A549 (cell line): ENCODE measurements at regions not wholly inside any gene's neighbourhood (a gene's known extent, or its start where the extent isn't known, plus 50 kb on each side); places are given as distances from the start of the nearest gene placed in this dataset.

ENCODE experiments used
- BHLHE40 ChIP-seq: IDR thresholded peaks from 2 replicates; pipeline ENCODE4 v1.6.1; 2012; ENCODE audit warnings: low read depth, low read length, inconsistent platforms
- CBX2 ChIP-seq: fragments of 200-600 bp; sonication (generic); IDR thresholded peaks from 2 replicates; pipeline ENCODE4 v1.6.1; 2016; ENCODE audit warnings: low read depth, mild to moderate bottlenecking, borderline replicate concordance
- CTCF ChIP-seq: fragments of >200 bp; sonication (Bioruptor Twin); formaldehyde crosslinking; IDR thresholded peaks from 3 replicates; pipeline ENCODE4 v1.5.1; 2016
- EP300 ChIP-seq, 2 experiments: fragments of >200 bp; sonication (Bioruptor Twin); formaldehyde crosslinking; IDR thresholded peaks; 2 replicates in 1 of 2; 3 replicates in 1 of 2; pipeline ENCODE4 v1.6.1; 2016 to 2017
- GATA3 ChIP-seq: IDR thresholded peaks from 2 replicates; pipeline ENCODE4 v1.6.1; 2012; ENCODE audit warnings: borderline replicate concordance
- MAFK ChIP-seq: fragments of 450-650 bp; IDR thresholded peaks from 2 replicates; pipeline ENCODE4 v1.6.1; 2014; ENCODE audit not compliant: partially characterized antibody
- MAX ChIP-seq: IDR thresholded peaks from 2 replicates; pipeline ENCODE4 v1.6.1; 2012
- MYC ChIP-seq: IDR thresholded peaks from 2 replicates; pipeline ENCODE4 v1.6.1; 2012; ENCODE audit warnings: mild to moderate bottlenecking, inconsistent platforms, low read length, improper control_type of control experiment, borderline replicate concordance
- NPAS2 ChIP-seq: fragments of 250-450 bp; sonication (Bioruptor Pico); IDR thresholded peaks from 2 replicates; pipeline ENCODE4 v1.8.0; 2022; ENCODE audit warnings: mild to moderate bottlenecking, moderate library complexity, borderline replicate concordance
- POLR2A ChIP-seq: IDR thresholded peaks from 2 replicates; pipeline ENCODE4 v1.6.1; 2012; ENCODE audit warnings: mild to moderate bottlenecking, low read length
- RAD21 ChIP-seq, 2 experiments: fragments of >200 bp in 1 of 2; sonication (Bioruptor Twin) in 1 of 2; formaldehyde crosslinking in 1 of 2; IDR thresholded peaks in 1 of 2; conservative IDR thresholded peaks in 1 of 2; 2 replicates in 1 of 2; 3 replicates in 1 of 2; pipeline ENCODE4 v1.6.1; 2012 to 2018; ENCODE audit warnings: inconsistent platforms in 1 of 2
- REST ChIP-seq: fragments of 200-600 bp; sonication (generic); IDR thresholded peaks from 2 replicates; pipeline ENCODE4 v1.6.1; 2016; ENCODE audit warnings: antibody characterized with exemption, mild to moderate bottlenecking, moderate library complexity
- RFX5 ChIP-seq: fragments of 450-650 bp; IDR thresholded peaks from 2 replicates; pipeline ENCODE4 v1.7.1; 2014; ENCODE audit warnings: antibody characterized with exemption, mild to moderate bottlenecking, moderate library complexity
- ZFP36 ChIP-seq: fragments of 450-650 bp; IDR thresholded peaks from 2 replicates; pipeline ENCODE4 v1.6.1; 2014; ENCODE audit warnings: borderline replicate concordance; ENCODE audit not compliant: partially characterized antibody

GRCh38 chrX:97704474-97704873, 820.8 kb downstream of the RPA4 start:
- no peak for TF ChIP-seq RAD21 (conservative IDR thresholded peaks at IDR 0.05 in 1 of 2, IDR thresholded peaks at IDR 0.05 in 1 of 2)
- TF ChIP-seq EP300 (IDR thresholded peaks at IDR 0.05) = no peak
- no peak for TF ChIP-seq MAFK
- no peak for TF ChIP-seq CTCF
- TF ChIP-seq MAX = no peak
- no peak for TF ChIP-seq CBX2
- no peak for TF ChIP-seq MYC
- TF ChIP-seq GATA3 = no peak
- TF ChIP-seq REST = no peak
- TF ChIP-seq POLR2A = no peak
- no peak for TF ChIP-seq BHLHE40
- TF ChIP-seq RFX5 = no peak
- no peak for TF ChIP-seq NPAS2 (CRISPR knock-in tag)
- TF ChIP-seq ZFP36 = no peak
